Upper lobe of right lung (tissue), 1 donor: ENCODE measurements at regions not wholly inside any gene's neighbourhood (a gene's known extent, or its start where the extent isn't known, plus 50 kb on each side); places are given as distances from the start of the nearest gene placed in this dataset.

Experiments used
- ATAC-seq: fragments of 200-7000 bp; cut with Tn5 transposase; one replicate; pipeline ENCODE4 v1.9.1; 2020; ENCODE audit warnings: mild to moderate bottlenecking, moderate library complexity
- DNase-seq: peaks from one replicate; pipeline ENCODE4 v3.0.0-alpha.2; 2020
- H3K27ac ChIP-seq: fragments of 200-600 bp; one replicate; pipeline ENCODE4 v1.8.0; 2022
- H3K27me3 ChIP-seq: fragments of 200-600 bp; one replicate; pipeline ENCODE4 v1.8.0; 2022; ENCODE audit warnings: mild to moderate bottlenecking
- H3K36me3 ChIP-seq: fragments of 200-600 bp; one replicate; pipeline ENCODE4 v1.8.0; 2022
- H3K4me1 ChIP-seq: fragments of 200-600 bp; one replicate; pipeline ENCODE4 v1.8.0; 2022
- H3K4me3 ChIP-seq: fragments of 200-600 bp; one replicate; pipeline ENCODE4 v1.8.0; 2022; ENCODE audit warnings: mild to moderate bottlenecking
- H3K9me3 ChIP-seq: fragments of 200-600 bp; one replicate; pipeline ENCODE4 v1.8.0; 2022
- intact Hi-C: fragments of 100-400 bp; cut with DNase I; formaldehyde crosslinking; loops from one replicate; pipeline ENCODE4 v1.11.0; 2022
- TF ChIP-seq, protein P1 (sequence below): fragments of 200-600 bp; IDR thresholded peaks from one replicate; pipeline ENCODE4 v1.8.0; 2022; ENCODE audit warnings: antibody characterized with exemption
- donor health status: DM: no; HTN: yes; CAD: no; lungs with severe emphysema.

DNA sequence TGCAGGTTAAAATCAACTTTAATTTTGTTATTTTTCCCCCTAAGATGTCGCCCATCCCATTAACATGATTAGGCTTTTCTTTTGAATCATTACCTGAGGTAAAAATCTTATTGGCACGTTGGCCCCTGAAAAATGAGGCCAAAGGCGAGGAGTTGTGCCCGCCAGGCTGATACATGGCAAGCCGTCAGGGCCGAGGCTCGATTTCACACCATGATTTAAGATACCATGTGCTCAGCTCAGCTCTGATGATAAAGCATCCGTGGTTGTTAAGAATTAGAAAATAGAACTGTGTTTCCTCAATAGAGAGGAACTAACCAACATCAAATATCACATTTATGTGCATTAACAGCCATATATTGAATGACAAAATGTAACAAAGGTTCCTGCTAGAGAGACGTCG lies 972.9 kb upstream of the SOX9 start:
- no peaks in the 10 kb centered on the region for H3K9me3 ChIP-seq
- DNase-seq (no peak), ATAC-seq (no peak)
- intact Hi-C loops = no loop called here
- no peaks in the 10 kb centered on the region for H3K36me3 ChIP-seq
- no peaks in the 10 kb centered on the region for H3K27me3 ChIP-seq
- TF ChIP-seq, protein P1, sequence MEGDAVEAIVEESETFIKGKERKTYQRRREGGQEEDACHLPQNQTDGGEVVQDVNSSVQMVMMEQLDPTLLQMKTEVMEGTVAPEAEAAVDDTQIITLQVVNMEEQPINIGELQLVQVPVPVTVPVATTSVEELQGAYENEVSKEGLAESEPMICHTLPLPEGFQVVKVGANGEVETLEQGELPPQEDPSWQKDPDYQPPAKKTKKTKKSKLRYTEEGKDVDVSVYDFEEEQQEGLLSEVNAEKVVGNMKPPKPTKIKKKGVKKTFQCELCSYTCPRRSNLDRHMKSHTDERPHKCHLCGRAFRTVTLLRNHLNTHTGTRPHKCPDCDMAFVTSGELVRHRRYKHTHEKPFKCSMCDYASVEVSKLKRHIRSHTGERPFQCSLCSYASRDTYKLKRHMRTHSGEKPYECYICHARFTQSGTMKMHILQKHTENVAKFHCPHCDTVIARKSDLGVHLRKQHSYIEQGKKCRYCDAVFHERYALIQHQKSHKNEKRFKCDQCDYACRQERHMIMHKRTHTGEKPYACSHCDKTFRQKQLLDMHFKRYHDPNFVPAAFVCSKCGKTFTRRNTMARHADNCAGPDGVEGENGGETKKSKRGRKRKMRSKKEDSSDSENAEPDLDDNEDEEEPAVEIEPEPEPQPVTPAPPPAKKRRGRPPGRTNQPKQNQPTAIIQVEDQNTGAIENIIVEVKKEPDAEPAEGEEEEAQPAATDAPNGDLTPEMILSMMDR = no peak
- H3K27ac ChIP-seq = no peak overlapping the region
- no peaks in the 10 kb centered on the region for H3K4me1 ChIP-seq
- no peak overlapping the region for H3K4me3 ChIP-seq

DNA sequence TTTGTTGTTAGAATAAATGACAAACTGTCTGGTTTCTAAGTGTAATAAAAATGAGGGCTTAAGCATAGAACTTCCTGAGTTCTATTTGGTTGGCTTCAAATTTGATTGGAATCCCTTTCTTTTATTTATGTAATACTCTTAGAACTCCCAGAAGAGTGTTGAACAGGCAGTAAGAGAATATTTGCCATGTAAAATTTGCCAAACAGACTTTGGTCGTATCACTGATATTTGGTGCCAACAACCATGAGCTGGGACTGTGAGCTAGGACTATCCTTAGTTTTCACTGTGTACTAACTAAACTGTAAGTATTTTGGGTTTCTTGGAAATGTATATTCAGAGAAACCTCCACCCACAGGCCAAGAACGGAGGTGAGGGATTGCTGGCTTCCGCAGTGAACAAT lies 971.2 kb upstream of the SOX9 start:
- Histone ChIP-seq H3K9me3 (no peaks in the 10 kb centered on the region), H3K27ac (no peak overlapping the region), H3K4me3 (no peak overlapping the region), H3K4me1 (no peaks in the 10 kb centered on the region), H3K27me3 (no peaks in the 10 kb centered on the region), H3K36me3 (no peaks in the 10 kb centered on the region)
- DNase-seq = no peak
- intact Hi-C loops = no loop called here
- TF ChIP-seq, protein P1 = no peak
- no peak for ATAC-seq

DNA sequence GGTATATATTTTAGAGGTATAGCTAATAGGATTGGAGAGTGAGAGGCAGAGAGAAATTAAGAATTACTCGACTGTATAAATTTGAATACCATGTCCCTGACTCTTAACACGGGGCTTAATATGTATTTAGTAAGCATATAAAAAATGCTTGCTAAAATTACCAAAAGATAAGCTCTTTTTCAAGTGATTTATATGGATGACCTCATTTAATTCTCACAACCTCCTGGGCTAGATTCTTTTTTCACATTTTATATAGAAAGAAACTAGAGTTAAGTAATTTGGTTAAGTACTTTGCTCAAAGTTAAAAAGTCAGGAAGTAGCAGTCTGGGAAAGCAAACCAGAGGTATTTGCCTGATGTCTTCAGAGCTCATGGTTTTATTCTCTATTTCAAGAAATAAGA lies 963.5 kb upstream of the SOX9 start:
- intact Hi-C loops = no loop called here
- no peak overlapping the region for H3K27ac ChIP-seq
- ATAC-seq = no peak

DNA sequence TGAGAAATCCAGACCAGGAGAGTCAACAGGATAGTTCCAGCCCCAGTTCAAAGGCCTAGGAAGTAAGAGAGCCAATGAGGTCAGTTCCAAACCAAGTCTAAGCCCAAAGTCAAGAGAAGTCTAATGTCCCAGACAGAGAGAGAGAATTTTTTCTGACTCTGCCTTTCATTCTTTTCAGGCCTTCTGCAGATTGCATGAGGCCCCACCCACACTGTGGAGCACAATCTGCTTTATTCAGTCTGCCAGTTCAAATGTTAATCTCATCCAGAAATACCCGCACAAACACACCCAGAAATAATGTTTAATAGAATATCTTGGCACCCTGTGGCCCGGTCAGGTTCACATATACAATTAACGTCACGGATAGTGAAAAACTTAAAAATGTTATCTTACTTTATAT lies 962.4 kb upstream of the SOX9 start:
- TF ChIP-seq, protein P1 = no peak
- H3K4me1 ChIP-seq = no peaks in the 10 kb centered on the region
- intact Hi-C loops = no loop called here
- ATAC-seq (no peak), DNase-seq (no peak)
- H3K4me3 ChIP-seq = no peak overlapping the region
- no peak overlapping the region for H3K27ac ChIP-seq
- H3K36me3 ChIP-seq = no peaks in the 10 kb centered on the region
- H3K27me3 ChIP-seq = no peaks in the 10 kb centered on the region
- no peaks in the 10 kb centered on the region for H3K9me3 ChIP-seq

More for the DNA sequence above, 963.5 kb upstream of the SOX9 start:
- Histone ChIP-seq H3K36me3 (no peaks in the 10 kb centered on the region), H3K4me1 (no peaks in the 10 kb centered on the region), H3K9me3 (no peaks in the 10 kb centered on the region), H3K27me3 (no peaks in the 10 kb centered on the region), H3K4me3 (no peak overlapping the region)
- TF ChIP-seq, protein P1 = no peak
- DNase-seq = no peak

DNA sequence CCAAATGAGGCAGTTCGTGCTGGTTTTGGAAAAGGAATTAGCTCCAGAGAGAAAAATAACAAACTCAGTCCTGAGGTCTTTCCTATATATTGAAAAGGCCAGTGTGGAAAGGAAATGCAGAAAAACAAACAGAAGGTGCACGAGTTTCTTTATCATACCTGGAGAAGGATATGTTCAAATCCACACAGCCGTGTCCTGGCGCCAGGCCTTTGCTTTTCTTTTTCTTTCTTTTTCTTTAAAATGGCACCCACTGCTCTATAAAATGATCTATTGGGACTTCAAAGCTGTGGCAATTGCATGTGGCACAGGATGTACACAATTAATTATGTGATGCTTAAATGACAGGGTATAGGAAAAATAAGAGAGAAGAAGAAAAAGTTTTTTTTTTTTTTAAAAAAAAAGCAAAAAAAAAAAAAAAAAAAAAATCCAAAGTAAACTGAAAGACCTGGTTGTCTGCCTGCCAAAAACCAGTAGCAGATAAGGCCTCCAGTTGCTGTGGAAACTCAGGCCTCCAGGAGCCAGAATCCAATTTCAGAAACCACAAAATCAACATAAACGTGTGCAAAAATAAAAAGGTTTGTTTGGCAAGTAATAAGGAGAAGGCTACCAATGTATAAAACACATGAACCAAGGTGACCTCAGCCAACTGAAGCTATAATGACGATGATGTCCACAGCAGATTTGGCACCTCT lies 957.6 kb upstream of the SOX9 start:
- H3K27ac ChIP-seq = peak overlapping the region; percentile 18
- H3K4me1 ChIP-seq = no peaks in the 10 kb centered on the region
- H3K36me3 ChIP-seq = no peaks in the 10 kb centered on the region
- intact Hi-C loops = no loop called here
- TF ChIP-seq, protein P1 = no peak
- ATAC-seq (peak; percentile 48), DNase-seq (no peak)
- H3K27me3 ChIP-seq = no peaks in the 10 kb centered on the region
- no peaks in the 10 kb centered on the region for H3K9me3 ChIP-seq
- no peak overlapping the region for H3K4me3 ChIP-seq

DNA sequence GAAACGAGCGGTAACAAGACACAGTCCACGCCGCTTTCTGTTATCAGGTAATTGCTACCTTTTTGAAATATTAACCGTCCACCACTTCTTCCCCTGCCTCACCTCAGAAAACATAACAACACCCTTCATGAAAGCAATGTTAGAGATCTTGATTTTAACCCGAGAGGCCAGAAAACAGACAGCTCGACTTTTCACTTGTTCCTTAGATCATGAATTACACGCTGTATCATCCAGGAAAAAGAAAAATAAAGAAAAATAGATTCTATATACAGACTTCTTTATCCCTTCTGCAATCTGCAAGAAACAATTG lies 957.1 kb upstream of the SOX9 start:
- Histone ChIP-seq H3K27me3 (no peaks in the 10 kb centered on the region), H3K4me1 (no peaks in the 10 kb centered on the region), H3K9me3 (no peaks in the 10 kb centered on the region), H3K36me3 (no peaks in the 10 kb centered on the region), H3K4me3 (no peak overlapping the region), H3K27ac (peak overlapping the region; percentile 18)
- TF ChIP-seq, protein P1 = no peak
- DNase-seq (no peak), ATAC-seq (no peak)
- intact Hi-C loops = no loop called here
